ENCODE measurements at regions not wholly inside any gene's neighbourhood (a gene's known extent, or its start where the extent isn't known, plus 50 kb on each side); places are given as distances from the start of the nearest gene placed in this dataset.
"Not testable (repeated sequence)": the region's sequence is repeated elsewhere in the genome, so short reads cannot be mapped to it uniquely, and the experiment has no call there.

GRCh38 chr1:55302972-55303371 is 87.8 kb upstream of the USP24 start:
- 70 to 97% (median 88%) methylated on average over 2 of the region's 2 CpGs for WGBS, 3 donors
- H3K36me3 ChIP-seq: no peaks in the 10 kb centered on the region
- intact Hi-C loops (cut with DNase I): no loop called here
- no peaks in the 10 kb centered on the region for H3K27me3 ChIP-seq
- TF ChIP-seq POLR2A (IDR thresholded peaks at IDR 0.05) (no peak), CTCF (IDR thresholded peaks at IDR 0.05) (no peak), EP300 (IDR thresholded peaks at IDR 0.05) (no peak)
- no peak overlapping the region for H3K27ac ChIP-seq
- H3K4me1 ChIP-seq (ENCODE audit: insufficient read depth): no peaks in the 10 kb centered on the region
- H3K4me3 ChIP-seq: no peak overlapping the region
- H3K9me3 ChIP-seq: no peaks in the 10 kb centered on the region
- no peak for DNase-seq

GRCh38 chr1:55301912-55302311 is 86.7 kb upstream of the USP24 start:
- Histone ChIP-seq H3K27me3 (no peaks in the 10 kb centered on the region), H3K4me3 (no peak overlapping the region), H3K9me3 (no peaks in the 10 kb centered on the region), H3K27ac (no peak overlapping the region), H3K4me1 (ENCODE audit: insufficient read depth) (no peaks in the 10 kb centered on the region), H3K36me3 (no peaks in the 10 kb centered on the region)
- intact Hi-C loops (cut with DNase I): no loop called here
- no peak for TF ChIP-seq CTCF (IDR thresholded peaks at IDR 0.05)
- TF ChIP-seq EP300 (IDR thresholded peaks at IDR 0.05): no peak
- TF ChIP-seq POLR2A (IDR thresholded peaks at IDR 0.05): no peak
- 95 to 96% (median 95%) methylated on average over 2 of the region's 2 CpGs for WGBS, 3 donors
- no peak for DNase-seq

- no peaks in the 10 kb centered on the region for H3K4me1 ChIP-seq (ENCODE audit: insufficient read depth)
- H3K27me3 ChIP-seq: no peaks in the 10 kb centered on the region
- 64 to 75% (median 70%) methylated on average over 5 of the region's 5 CpGs for WGBS, 3 donors
- no peak for DNase-seq
- H3K36me3 ChIP-seq: no peaks in the 10 kb centered on the region
- no peak overlapping the region for H3K4me3 ChIP-seq
- no peak overlapping the region for H3K27ac ChIP-seq
- intact Hi-C loops (cut with DNase I): no loop called here
- no peak for TF ChIP-seq CTCF (IDR thresholded peaks at IDR 0.05)
- no peak for TF ChIP-seq POLR2A (IDR thresholded peaks at IDR 0.05)
- TF ChIP-seq EP300 (IDR thresholded peaks at IDR 0.05): no peak
- no peaks in the 10 kb centered on the region for H3K9me3 ChIP-seq
These were observed 85.8 kb upstream of the USP24 start for GRCh38 chr1:55300975-55301374.

- WGBS, 3 donors: 88 to 90% (median 90%) methylated on average over 10 of the region's 10 CpGs
- TF ChIP-seq EP300 (IDR thresholded peaks at IDR 0.05): no peak
- intact Hi-C loops (cut with DNase I): no loop called here
- Histone ChIP-seq H3K4me1 (ENCODE audit: insufficient read depth) (no peaks in the 10 kb centered on the region), H3K27ac (no peak overlapping the region), H3K4me3 (no peak overlapping the region), H3K36me3 (no peaks in the 10 kb centered on the region), H3K9me3 (no peaks in the 10 kb centered on the region), H3K27me3 (no peaks in the 10 kb centered on the region)
- no peak for DNase-seq
These were observed 83.2 kb upstream of the USP24 start for GRCh38 chr1:55298167-55298894.

GRCh38 chr1:55296247-55296646 is 81.1 kb upstream of the USP24 start:
- H3K27me3 ChIP-seq; H3K4me3 ChIP-seq; H3K36me3 ChIP-seq; H3K4me1 ChIP-seq (ENCODE audit: insufficient read depth); H3K9me3 ChIP-seq; H3K27ac ChIP-seq; DNase-seq; intact Hi-C loops (cut with DNase I): not testable (repeated sequence)
- WGBS, 3 donors: 94 to 98% (median 95%) methylated on average over 6 of the region's 6 CpGs

All from ovary (tissue), 7 donors.